C1 segment of cervical spinal cord (tissue), 14 donors: ENCODE measurements at regions not wholly inside any gene's neighbourhood (a gene's known extent, or its start where the extent isn't known, plus 50 kb on each side); places are given as distances from the start of the nearest gene placed in this dataset.

ENCODE experiments used
- DNase-seq, 14 donors: peaks; one replicate each; lab custom pipeline; 2025; lab: John Stamatoyannopoulos, UW

DNA sequence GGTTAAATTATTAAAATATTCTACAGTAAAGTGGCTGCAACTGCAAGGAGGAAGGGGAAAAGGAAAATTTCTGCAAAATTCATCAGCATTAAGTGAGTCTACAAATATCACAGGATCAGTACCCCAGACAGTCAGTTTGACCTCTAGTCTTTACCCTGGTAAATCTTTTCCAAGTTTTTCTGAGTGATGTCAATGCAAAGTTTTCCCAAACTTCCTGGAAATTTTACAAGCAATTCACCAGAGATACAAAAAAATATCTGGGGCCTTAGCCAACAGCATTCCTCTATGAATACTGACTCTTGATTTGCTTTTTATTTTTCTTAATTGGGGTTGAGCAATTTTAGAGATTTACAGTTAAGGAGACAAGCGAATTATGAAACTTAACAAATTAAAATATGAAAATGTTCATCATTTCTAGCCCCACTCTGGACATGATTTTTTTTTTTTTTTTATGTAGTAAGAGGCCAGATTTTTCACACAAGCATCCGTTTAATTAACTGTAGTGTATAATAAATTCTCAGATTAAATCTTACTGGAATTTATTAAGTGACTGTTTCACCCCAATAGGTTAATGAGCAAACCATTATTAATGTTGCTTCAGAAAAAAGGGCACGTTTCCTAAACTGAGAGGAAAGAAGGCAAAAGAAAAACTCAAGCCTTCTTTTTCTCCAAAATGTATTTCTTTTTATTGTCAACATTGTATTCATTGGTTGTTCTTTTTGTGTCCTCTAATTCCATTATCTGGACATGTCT is 539.5 kb upstream of the FZD8 start:
- DNase-seq: no peak

GRCh38 chr10:36178616-36179015 is 536.5 kb upstream of the FZD8 start:
- no peak for DNase-seq

- DNase-seq: no peak
These were observed 535.0 kb upstream of the FZD8 start for GRCh38 chr10:36177071-36177470.

GRCh38 chr10:36175954-36176353 is 533.9 kb upstream of the FZD8 start:
- DNase-seq: no peak

GRCh38 chr10:36173364-36173763 is 531.3 kb upstream of the FZD8 start:
- DNase-seq: no peak

DNA sequence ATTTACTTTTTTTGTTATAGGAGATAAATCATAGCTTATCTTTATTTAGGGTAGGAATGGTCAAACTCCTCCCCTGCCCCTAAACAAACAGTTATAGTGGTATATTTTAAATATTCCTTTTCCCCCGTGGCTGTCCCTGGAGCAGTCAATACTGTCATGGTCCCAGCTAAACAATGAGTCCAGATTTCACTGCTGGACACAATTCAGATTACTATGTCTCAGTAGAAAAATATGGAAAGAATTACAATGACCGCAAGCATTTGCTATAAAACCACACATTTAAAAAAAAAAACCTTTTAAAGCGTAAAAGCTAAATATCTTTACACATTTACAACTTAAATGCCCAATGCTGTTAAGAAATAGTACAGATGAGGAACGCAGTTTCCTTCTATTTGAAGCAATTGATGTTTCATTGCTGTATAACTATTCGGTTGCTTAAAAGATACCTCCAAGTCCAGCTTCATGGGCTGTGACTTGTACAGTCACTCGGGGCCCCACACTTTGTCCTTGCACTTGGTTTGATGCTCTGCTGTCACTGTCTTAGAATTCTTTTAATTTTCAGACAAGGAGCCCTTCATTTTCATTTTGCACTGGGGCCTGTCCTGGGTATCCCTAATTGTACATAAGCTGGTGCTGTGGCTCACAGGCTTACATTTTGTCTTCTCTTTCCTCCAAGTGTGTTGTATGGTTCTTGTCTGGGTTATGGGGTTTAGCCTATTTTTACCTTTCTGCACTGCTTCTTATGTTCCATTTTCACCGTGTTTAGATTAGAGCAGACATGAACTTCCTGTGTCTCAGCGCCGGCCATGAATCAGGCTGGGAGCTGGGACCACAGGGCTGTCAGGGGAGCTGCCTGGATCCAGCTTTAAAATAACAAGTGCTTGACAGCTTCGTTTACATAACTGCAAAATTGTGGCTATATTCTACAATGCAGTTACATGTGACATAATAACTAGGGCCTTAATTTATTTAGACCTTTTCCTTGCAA is 530.2 kb upstream of the FZD8 start:
- DNase-seq: no peak

- no peak for DNase-seq
These were observed 529.5 kb upstream of the FZD8 start for GRCh38 chr10:36171556-36171952.

DNA sequence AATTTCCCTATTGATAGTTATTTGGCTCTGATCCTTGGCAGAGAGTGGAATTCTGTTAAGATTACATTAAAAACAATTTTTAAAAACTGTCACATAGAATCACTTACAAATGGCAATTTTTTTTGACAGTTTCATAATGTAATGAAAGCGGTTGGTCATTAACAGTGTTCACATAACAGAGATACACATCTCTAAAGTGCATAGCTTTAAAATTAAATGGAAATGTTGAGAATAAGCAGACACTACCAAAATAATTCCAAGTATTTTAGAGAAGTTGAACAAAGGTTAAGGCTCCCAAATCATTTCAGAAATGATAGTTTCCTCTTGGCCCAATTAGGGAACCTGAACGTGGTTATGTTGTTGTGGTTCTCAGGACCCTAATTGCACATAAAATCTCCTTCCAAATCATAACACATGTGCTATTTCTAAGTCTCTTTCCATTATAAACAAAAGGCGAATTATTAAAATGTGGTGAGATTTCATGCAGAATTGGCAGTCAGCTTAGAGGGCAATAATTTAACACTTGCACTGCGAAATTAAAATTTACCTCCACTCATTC is 528.9 kb upstream of the FZD8 start:
- DNase-seq: no peak

- no peak for DNase-seq
These were observed 528.1 kb upstream of the FZD8 start for GRCh38 chr10:36170142-36170719.

GRCh38 chr10:36168777-36169176 is 526.7 kb upstream of the FZD8 start:
- no peak for DNase-seq

DNA sequence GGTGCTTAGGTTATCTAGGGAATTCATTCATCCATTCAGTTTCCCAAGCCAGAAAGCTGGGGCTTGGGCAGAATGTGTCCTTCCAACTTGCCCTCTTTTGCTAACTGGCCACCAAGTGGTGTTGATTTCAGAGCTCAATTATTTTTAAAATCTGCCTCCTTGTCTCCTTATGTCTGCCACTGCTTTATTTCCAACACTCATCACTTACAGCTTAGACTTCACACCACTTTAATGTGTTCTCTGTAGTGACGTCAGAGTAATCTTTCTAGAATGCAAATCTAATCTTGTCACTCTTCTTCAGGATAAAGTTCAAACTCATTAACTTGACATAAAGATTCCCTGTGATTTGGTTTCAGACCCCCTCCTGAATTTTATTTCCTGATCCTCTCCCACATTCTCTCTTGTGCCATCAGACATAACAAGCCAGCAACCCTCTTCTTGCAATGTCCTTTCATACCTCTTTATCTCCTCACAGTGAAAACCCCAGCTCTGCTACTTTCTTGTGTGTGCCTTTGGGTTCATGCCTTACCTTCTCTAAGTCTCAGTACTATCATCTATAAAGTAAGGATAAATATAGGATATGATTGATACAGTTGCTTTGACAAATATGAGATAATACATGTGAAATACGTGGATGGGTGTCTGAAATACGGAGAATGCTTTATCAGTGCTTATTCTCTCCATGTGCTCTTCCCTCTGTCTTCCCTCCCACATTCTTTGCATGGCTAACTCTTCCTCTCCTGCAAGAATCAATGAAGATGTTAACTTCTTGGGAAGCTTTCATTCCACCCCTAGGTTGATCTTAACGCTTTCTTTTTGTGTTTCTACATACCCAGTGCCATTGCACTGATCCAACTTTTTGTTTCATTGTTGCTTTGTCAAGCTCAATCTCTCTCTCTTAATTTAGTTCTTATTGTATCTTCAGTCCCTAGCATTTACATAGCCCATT is 522.7 kb upstream of the FZD8 start:
- DNase-seq: no peak

- DNase-seq: no peak
These were observed 521.7 kb upstream of the FZD8 start for GRCh38 chr10:36163827-36164226.

DNA sequence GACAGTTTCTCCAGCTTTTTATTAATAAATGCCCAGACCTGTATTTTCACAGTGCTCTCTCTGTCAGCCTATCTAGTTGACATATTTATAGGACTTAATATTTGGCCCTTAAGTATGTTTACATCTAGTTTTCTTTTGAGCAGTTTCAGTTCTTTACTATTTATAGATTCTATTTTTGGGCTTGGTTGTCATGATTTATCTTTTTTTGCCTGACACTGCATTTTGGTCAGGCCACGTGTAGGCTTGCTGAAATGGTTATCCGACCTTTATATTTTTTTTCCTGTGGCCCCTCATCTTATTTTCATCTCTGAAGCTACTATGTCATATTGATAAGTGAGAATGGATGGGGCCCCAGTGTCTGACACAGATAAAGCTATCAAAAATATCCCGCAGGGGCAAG is 515.4 kb upstream of the FZD8 start:
- DNase-seq: no peak

- DNase-seq: no peak
These were observed 506.1 kb upstream of the FZD8 start for GRCh38 chr10:36148207-36148606.

- no peak for DNase-seq
These were observed 505.4 kb upstream of the FZD8 start for GRCh38 chr10:36147529-36147928.

DNA sequence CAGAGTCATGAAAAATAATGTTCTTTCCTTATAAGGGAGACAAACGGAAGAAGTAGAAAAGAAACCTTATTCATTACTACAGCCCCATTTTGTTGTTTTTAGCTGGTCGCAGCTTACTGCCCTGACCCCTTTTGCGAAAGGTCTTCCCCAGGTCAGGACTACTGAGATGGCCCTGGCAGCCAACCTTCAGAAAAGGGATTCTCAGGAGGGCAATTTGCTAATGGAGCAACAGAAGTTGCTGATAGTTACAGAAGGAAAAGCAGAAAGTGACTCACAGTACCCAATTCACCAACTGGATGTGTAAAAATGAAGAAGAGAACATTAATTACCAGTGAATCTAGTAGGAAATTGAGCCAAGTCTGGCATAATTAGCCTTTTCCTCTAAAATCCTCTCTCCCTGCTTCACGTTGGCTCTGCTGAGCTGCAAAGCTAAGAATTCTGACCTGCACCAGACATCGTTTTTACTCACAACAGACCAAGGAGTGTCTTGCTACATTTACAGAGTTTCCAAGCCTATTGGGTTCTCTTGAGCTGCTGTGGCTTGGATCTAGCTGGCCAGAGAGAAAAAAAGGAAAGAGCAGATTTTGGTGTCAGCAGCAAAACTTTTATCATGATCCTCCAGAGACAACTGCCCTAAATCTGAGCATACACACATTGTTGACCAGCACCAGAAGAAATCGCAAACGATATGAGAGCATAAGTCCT is 499.9 kb upstream of the FZD8 start:
- no peak for DNase-seq

DNA sequence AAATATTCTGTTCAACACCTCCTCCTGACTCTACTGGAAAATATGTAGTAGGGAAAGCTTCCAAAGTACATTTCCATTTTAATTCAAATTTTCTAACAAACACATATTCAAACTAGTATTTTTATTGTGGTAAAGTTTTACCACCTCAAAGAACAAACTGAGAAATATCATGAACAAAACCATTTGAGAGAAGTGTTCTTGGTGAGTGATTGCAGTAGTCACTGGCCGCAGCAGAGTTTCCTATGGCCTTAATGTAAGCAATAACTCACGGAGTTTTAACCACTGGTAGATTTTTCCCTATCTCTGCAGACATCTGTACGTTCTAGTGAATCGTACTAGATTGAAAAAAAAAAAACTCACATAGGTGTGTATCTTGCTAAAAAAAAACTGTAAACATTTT is 487.0 kb upstream of the FZD8 start:
- DNase-seq: no peak

DNA sequence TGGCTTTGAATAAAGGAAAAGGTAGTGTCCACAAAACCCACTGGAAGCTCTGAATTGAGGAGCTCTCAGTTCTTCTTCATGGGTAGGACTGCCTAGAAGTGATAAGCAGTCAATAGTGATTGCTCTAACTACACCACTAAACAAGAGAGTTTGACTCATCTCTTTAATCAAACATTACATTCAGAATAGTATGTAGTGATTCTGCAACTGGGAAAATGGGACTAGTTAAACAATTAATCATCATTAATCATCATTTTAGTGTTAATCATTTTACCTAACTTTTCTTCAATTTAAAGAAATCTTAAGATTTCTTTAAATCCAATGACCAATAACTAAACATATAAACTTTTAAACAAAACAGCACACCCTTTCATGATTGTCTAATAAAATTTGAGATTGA is 484.0 kb upstream of the FZD8 start:
- DNase-seq: no peak

GRCh38 chr10:36119455-36119854 is 477.4 kb upstream of the FZD8 start:
- no peak for DNase-seq

DNA sequence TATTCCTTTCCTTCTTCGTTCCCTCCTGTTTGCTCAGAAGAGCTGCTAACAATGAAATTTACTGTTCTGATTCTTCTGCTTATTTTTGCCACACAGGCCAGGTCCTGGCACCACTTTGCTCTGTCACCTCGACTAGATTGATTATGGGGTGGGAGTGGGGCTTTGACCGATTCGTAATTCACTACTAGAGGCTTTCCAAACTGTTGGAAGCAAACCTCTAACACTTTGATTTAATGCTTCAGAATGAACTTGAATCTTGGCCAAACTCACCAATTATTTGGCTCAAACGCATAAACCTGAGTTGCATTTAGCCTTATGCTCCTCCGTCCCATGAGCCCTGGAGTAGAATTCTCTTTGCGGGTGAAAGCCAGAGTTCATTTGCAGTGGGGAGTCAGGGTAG is 476.2 kb upstream of the FZD8 start:
- no peak for DNase-seq
